Spleen (tissue), 11 donors: ENCODE measurements at regions not wholly inside any gene's neighbourhood (a gene's known extent, or its start where the extent isn't known, plus 50 kb on each side); places are given as distances from the start of the nearest gene placed in this dataset.
"Not testable (repeated sequence)": the region's sequence is repeated elsewhere in the genome, so short reads cannot be mapped to it uniquely, and the experiment has no call there.

Source experiments
- DNase-seq: peaks from one replicate; pipeline ENCODE4 v3.0.0-alpha.2; 2020
- H3K27ac ChIP-seq, 8 donors: fragments of 200-600 bp; sonication (generic) in 7 of 8; 1 replicate in 4 of 8; 2 replicates in 4 of 8; pipeline versions ENCODE4 v1.5.0 to v1.8.0; 2016 to 2021; ENCODE audit warnings: inconsistent platforms in 4 of 8, mild to moderate bottlenecking in 4 of 8, moderate library complexity in 1 of 8
- H3K27me3 ChIP-seq, 7 donors: fragments of 200-600 bp; sonication (generic) in 6 of 7; replicated peaks in 1 of 7; 1 replicate in 4 of 7; 2 replicates in 3 of 7; pipeline versions ENCODE4 v1.5.0 to v1.8.0; 2016 to 2021; ENCODE audit warnings: inconsistent platforms in 3 of 7, mild to moderate bottlenecking in 1 of 7
- H3K36me3 ChIP-seq, 6 donors: fragments of 200-600 bp; sonication (generic) in 5 of 6; 1 replicate in 4 of 6; 2 replicates in 2 of 6; pipeline versions ENCODE4 v1.5.0 to v1.8.0; 2016 to 2021; ENCODE audit warnings: inconsistent platforms in 2 of 6
- H3K4me1 ChIP-seq, 6 donors: fragments of 200-600 bp; sonication (generic) in 5 of 6; 1 replicate in 3 of 6; 2 replicates in 3 of 6; pipeline versions ENCODE4 v1.5.0 to v1.8.0; 2016 to 2021; ENCODE audit warnings: inconsistent platforms in 3 of 6
- H3K4me3 ChIP-seq, 8 donors: fragments of 200-600 bp; sonication (generic) in 7 of 8; 1 replicate in 4 of 8; 2 replicates in 4 of 8; pipeline versions ENCODE4 v1.5.0 to v1.8.0; 2016 to 2021; ENCODE audit warnings: inconsistent platforms in 4 of 8, mild to moderate bottlenecking in 4 of 8, moderate library complexity in 2 of 8
- H3K9me3 ChIP-seq, 8 donors: fragments of 200-600 bp; sonication (generic) in 7 of 8; 1 replicate in 4 of 8; 2 replicates in 4 of 8; pipeline versions ENCODE4 v1.5.0 to v1.8.0; 2016 to 2021; ENCODE audit warnings: inconsistent platforms in 4 of 8
- POLR2A ChIP-seq, 3 donors: fragments of 450-650 bp; IDR thresholded peaks; one replicate each; pipeline ENCODE4 v1.5.1; 2017; ENCODE audit warnings: antibody characterized with exemption in 3 of 3, mild to moderate bottlenecking in 1 of 3
- POLR2AphosphoS5 ChIP-seq, 3 donors: sonication (generic); formaldehyde crosslinking; IDR thresholded peaks; one replicate each; pipeline ENCODE4 v1.5.1; 2017; ENCODE audit warnings: antibody characterized with exemption in 3 of 3
- WGBS, 5 donors: extraction: QIAGEN DNeasy Blood & Tissue Kit in 3 of 5; methylation state at CpG; one replicate each; pipeline versions ENCODE4 v1.1.5 to v1.1.7; 2013 to 2018; 5-methylcytosine and 5-hydroxymethylcytosine counted together
- intact Hi-C: fragments of 100-400 bp; cut with DNase I; formaldehyde crosslinking; loops from one replicate; pipeline ENCODE4 v1.15.0; 2023; ENCODE audit warnings: low total_unique reads
- TF ChIP-seq, protein P1 (sequence below), 11 experiments: fragments of 200-600 bp in 7 of 11; fragments of 450-650 bp in 4 of 11; sonication (generic) in 4 of 11; IDR thresholded peaks in 8 of 11; conservative IDR thresholded peaks in 3 of 11; 1 replicate in 7 of 11; 2 replicates in 4 of 11; pipeline versions ENCODE4 v1.4.0 to v1.8.0; 2016 to 2021; ENCODE audit warnings: antibody characterized with exemption in 11 of 11, inconsistent platforms in 4 of 11, mild to moderate bottlenecking in 1 of 11
- donor health status: healthy with polysubstance abuse.
- donor health status: DM: no; HTN: no; CAD: no; lungs with moderate emphysema.
- donor health status: DM: no; HTN: no; CAD: no.
- donor health status: Bipolar disorder and iron deficiency.
- donor health status: healthy.
- donor health status: DM: no; HTN: no; CAD: no.
- donor health status: DM: yes; HTN: yes; CAD: no.

DNA sequence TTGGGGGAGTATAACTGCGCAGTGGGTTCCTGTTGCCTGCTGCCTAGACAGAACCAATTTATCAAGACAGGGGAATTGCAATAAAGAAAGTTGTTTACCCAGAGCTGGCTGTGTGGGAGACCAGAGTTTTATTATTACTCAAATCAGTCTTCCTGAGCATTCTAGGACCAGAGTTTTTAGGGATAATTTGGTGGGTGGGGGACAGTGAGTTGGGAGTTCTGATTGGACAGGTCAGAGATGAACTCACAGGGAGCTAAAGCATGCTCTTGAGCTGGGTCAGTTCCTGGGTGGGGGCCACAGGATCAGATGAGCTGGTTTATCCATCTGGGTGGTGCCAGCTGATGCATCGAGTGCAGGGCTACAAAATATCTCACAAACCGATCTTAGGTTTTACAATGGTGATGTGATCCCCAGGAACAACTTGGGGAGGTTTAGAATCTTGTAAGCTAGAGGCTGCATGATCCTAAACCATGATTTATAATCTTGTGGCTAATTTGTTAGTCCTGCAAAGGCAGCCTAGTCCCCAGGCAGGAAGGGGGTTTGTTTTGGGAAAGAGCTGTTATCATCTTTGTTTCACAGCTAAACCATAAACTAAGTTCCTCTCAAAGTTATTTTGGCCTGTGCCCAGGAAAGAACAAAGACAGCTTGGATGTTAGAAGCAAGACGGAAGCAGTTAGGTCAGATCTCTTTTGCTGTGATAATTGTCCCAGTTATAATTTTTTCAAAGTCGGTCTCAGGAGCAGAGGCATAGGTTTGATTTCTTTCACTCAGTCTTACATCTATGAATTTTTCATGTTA is 146.8 kb downstream of the PPIAL4G start:
- not testable (repeated sequence) for H3K4me3 ChIP-seq

DNA sequence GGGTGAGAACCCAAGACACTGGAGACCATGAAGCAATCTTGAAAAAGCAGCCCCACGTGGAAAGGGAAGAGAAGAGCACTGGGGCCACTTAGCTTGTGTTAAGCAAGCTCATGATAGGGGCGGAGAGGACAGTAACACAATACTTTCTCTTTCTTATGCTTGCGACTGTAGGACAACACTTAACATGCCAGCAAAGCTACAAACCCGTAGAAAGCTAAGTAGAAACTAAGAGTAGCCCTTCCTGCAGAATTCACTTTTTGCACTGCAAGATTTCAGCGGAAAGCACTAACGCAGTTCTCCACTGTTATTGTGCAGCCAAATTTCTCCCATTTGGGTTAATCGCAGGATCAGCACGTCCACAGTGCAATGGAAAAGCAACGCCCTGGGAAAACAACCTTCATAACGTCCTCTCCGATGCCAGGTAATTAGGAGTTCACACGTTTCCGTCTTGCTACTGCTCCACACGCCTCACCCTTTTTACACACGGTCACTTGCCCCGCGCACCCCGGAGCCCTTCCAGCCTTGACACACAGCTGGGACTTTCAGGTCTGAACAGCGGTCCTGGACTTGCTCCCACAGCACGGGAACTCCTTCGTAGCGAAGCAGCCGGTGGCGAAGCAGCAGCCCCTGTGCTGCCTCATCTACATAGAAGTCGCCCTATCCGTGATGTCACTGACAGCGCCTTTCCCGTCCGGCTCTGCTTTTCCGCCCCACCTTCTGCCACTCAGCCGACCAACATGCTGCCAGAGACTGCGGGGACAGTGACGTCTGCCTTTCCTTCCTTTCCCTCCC is 148.6 kb downstream of the PPIAL4G start:
- DNase-seq = peak; percentile 93
- Histone ChIP-seq H3K4me3 (peak overlapping the region; percentile 30 to 76 (median 45)), H3K36me3 (no peaks in the 10 kb centered on the region), H3K4me1 (peaks cover 7 to 35% (median 16%) of the 10 kb centered on the region in 6 donors), H3K9me3 (no peaks in the 10 kb centered on the region), H3K27ac (peak overlapping the region; percentile 33 to 90 (median 80)), H3K27me3 (peaks cover 0 to 41% (median 6%) of the 10 kb centered on the region in 7 donors)
- TF ChIP-seq POLR2A (IDR thresholded peaks at IDR 0.05) = peak in 2 of 3 donors; percentile 77 to 87
- TF ChIP-seq POLR2AphosphoS5 (IDR thresholded peaks at IDR 0.05) = peak; percentile 90 to 99 (median 94)
- TF ChIP-seq, protein P1, sequence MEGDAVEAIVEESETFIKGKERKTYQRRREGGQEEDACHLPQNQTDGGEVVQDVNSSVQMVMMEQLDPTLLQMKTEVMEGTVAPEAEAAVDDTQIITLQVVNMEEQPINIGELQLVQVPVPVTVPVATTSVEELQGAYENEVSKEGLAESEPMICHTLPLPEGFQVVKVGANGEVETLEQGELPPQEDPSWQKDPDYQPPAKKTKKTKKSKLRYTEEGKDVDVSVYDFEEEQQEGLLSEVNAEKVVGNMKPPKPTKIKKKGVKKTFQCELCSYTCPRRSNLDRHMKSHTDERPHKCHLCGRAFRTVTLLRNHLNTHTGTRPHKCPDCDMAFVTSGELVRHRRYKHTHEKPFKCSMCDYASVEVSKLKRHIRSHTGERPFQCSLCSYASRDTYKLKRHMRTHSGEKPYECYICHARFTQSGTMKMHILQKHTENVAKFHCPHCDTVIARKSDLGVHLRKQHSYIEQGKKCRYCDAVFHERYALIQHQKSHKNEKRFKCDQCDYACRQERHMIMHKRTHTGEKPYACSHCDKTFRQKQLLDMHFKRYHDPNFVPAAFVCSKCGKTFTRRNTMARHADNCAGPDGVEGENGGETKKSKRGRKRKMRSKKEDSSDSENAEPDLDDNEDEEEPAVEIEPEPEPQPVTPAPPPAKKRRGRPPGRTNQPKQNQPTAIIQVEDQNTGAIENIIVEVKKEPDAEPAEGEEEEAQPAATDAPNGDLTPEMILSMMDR (IDR thresholded peaks at IDR 0.05 in 8 of 11, conservative IDR thresholded peaks at IDR 0.05 in 3 of 11) = no peak
- intact Hi-C loops = no loop called here
- 0 to 1% (median 1%) methylated on average over 33 of the region's 33 CpGs for WGBS, 5 donors

More for the DNA sequence above, 146.8 kb downstream of the PPIAL4G start:
- H3K9me3 ChIP-seq, H3K36me3 ChIP-seq, DNase-seq, intact Hi-C loops: not testable (repeated sequence)
- Histone ChIP-seq H3K27ac (peak overlapping the region in 1 of 8 donors; percentile 31), H3K4me1 (peaks cover 7 to 33% (median 16%) of the 10 kb centered on the region in 6 donors), H3K27me3 (peaks cover 0 to 23% (median 0%) of the 10 kb centered on the region in 7 donors)
- 17 to 30% (median 24%) methylated on average over 5 of the region's 5 CpGs for WGBS, 5 donors

DNA sequence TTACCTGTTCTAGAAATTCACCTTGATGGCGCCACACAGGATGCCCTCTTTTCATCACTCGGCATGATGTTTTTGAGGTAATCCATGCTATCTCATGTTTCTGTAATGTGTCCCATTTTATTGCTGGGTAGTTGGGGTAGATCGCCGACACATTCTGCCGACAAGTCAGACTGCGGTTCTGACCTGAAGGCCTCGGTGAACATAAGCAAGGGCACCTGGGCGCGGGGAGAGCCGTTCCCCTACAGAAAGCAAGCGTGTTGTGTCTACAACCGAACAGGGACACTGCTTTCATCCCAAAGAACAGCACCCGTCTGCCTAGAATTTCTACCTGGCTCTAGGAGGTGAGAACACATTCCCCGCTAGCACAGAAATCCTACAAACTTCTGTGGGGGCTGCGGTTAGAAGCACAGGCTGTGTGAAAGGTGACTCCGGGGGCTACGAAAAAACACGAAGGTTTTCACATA is 149.2 kb downstream of the PPIAL4G start:
- peaks cover 0 to 45% (median 10%) of the 10 kb centered on the region in 7 donors for H3K27me3 ChIP-seq
- WGBS, 5 donors = 10 to 15% (median 11%) methylated on average over 18 of the region's 18 CpGs
- H3K9me3 ChIP-seq = no peaks in the 10 kb centered on the region
- DNase-seq = no peak
- TF ChIP-seq POLR2A (IDR thresholded peaks at IDR 0.05) (no peak), POLR2AphosphoS5 (IDR thresholded peaks at IDR 0.05) (no peak)
- TF ChIP-seq, protein P1 (IDR thresholded peaks at IDR 0.05 in 8 of 11, conservative IDR thresholded peaks at IDR 0.05 in 3 of 11) = no peak
- H3K36me3 ChIP-seq = no peaks in the 10 kb centered on the region
- H3K4me3 ChIP-seq = peak overlapping the region; percentile 30 to 76 (median 45)
- intact Hi-C loops = no loop called here
- H3K4me1 ChIP-seq = peaks cover 7 to 40% (median 16%) of the 10 kb centered on the region in 6 donors
- peak overlapping the region; percentile 33 to 90 (median 80) for H3K27ac ChIP-seq

DNA sequence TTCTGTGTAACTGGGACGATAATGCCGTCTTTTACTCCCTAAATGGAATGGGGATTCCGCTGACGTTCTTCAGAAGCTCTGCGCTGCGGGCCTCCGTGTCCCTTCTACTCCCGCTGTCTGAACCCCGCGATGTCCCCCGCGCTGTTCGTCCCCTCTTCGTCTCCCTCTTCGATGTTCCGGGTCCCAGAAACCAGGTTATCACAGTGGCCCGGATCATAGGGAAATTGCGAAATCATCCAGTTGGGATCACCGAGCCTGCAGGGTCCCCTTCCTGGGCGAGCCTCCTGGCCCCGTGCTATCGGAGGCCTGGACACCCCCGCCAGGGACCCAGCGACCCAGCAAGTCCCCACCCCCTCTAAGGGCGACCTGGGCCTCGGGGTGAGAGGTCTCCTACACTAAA is 154.2 kb downstream of the PPIAL4G start:
- H3K4me1 ChIP-seq = peaks cover 5 to 15% (median 5%) of the 10 kb centered on the region in 6 donors
- intact Hi-C loops = no loop called here
- peaks cover 0 to 47% (median 14%) of the 10 kb centered on the region in 7 donors for H3K27me3 ChIP-seq
- H3K27ac ChIP-seq = no peak overlapping the region
- no peak overlapping the region for H3K4me3 ChIP-seq
- H3K9me3 ChIP-seq = no peaks in the 10 kb centered on the region
- TF ChIP-seq, protein P1 (IDR thresholded peaks at IDR 0.05 in 8 of 11, conservative IDR thresholded peaks at IDR 0.05 in 3 of 11) = no peak
- TF ChIP-seq POLR2A (IDR thresholded peaks at IDR 0.05) (no peak), POLR2AphosphoS5 (IDR thresholded peaks at IDR 0.05) (no peak)
- no peak for DNase-seq
- 39 to 81% (median 52%) methylated on average over 26 of the region's 26 CpGs for WGBS, 5 donors
- H3K36me3 ChIP-seq = no peaks in the 10 kb centered on the region

DNA sequence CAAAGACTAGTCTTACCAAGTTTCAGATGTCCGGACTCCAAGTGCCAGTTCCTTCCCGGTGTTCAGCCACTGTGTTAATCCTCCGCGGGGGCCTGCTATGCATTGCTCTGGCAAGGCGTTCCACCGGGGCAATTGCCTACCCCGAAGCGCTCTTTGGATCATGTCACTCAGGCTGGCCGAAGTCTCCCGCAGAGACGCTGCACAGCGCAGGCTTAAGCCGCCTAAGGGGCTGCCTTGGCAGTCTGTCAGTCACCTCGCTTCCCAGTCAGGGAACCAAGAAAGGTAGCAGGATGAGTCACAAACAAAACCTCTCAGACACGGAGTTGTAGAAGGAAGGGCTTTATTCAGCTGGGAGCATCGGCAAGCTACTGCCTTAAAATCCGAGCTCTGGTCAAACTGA is 158.1 kb downstream of the PPIAL4G start:
- H3K36me3 ChIP-seq, H3K27ac ChIP-seq, H3K4me3 ChIP-seq, H3K9me3 ChIP-seq, DNase-seq, intact Hi-C loops: not testable (repeated sequence)
- 93 to 97% (median 95%) methylated on average over 17 of the region's 17 CpGs for WGBS, 5 donors
- H3K4me1 ChIP-seq = peaks cover 0 to 10% (median 0%) of the 10 kb centered on the region in 6 donors
- peaks cover 0 to 29% (median 13%) of the 10 kb centered on the region in 7 donors for H3K27me3 ChIP-seq

DNA sequence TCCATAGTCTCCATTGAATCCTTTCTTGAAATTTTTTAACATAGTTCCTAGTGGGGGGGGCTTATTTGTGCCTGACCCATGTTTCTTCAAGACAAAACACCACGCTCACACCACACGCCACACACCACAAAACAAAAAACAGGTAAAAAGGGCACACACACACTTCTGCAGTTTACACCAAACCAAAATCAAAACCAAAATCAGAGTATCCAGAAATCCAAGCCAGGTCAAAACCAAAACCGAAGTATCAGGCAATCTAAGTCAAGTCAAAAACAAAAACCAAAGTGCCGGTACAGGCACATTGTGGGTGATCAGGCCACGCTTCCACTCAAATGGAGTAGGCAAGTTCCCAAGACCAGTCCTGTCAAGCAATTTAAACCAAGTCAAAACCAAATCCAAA is 158.6 kb downstream of the PPIAL4G start:
- H3K36me3 ChIP-seq, H3K4me1 ChIP-seq, H3K9me3 ChIP-seq, H3K27ac ChIP-seq, DNase-seq, H3K4me3 ChIP-seq, intact Hi-C loops: not testable (repeated sequence)
- 91 to 96% (median 92%) methylated on average over 5 of the region's 5 CpGs for WGBS, 5 donors
- H3K27me3 ChIP-seq = peaks cover 0 to 29% (median 7%) of the 10 kb centered on the region in 7 donors

DNA sequence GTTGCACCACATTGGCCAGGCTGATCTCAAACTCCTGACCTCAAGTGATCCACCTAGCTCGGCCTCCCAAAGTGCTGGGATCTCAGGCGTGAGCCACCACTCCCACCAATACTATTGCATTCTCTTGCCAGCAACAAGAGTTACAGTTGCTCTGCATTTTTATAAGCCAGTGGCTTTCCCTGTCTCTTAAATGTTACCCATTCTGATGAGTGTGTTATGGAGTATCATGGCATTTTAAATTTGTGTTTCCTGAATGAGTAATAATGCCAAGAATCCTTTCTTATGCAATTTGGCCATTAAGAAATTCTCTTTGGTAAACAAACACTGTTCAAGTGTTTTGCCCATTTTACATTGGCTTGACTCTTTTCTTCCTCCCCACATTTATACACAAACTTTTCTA is 163.0 kb downstream of the PPIAL4G start:
- H3K27ac ChIP-seq, H3K9me3 ChIP-seq, H3K4me3 ChIP-seq, intact Hi-C loops, H3K36me3 ChIP-seq, DNase-seq: not testable (repeated sequence)
- peaks cover 0 to 48% (median 13%) of the 10 kb centered on the region in 7 donors for H3K27me3 ChIP-seq
- H3K4me1 ChIP-seq = peaks cover 6 to 37% (median 17%) of the 10 kb centered on the region in 6 donors
- WGBS, 5 donors = 92 to 100% (median 94%) methylated on average over 2 of the region's 2 CpGs
